RWPE2 (cell line): ENCODE measurements at regions not wholly inside any gene's neighbourhood (a gene's known extent, or its start where the extent isn't known, plus 50 kb on each side); places are given as distances from the start of the nearest gene placed in this dataset.
"Not testable (repeated sequence)": the region's sequence is repeated elsewhere in the genome, so short reads cannot be mapped to it uniquely, and the experiment has no call there.

Experiments used
- ATAC-seq: fragments of 200-7000 bp; cut with Tn5 transposase; 3 replicates; pipeline ENCODE4 v1.9.1; 2021; ENCODE audit warnings: low read depth
- DNase-seq: peaks from one replicate; pipeline ENCODE4 v3.0.0-alpha.2; 2020; ENCODE audit warnings: low spot score
- H3K27ac ChIP-seq: fragments of 450-650 bp; 2 replicates; pipeline ENCODE4 v1.5.1; 2017; ENCODE audit warnings: mild to moderate bottlenecking; ENCODE audit not compliant: poor library complexity, severe bottlenecking
- H3K27me3 ChIP-seq: fragments of 250-450 bp; sonication (Bioruptor Pico); 2 replicates; pipeline ENCODE4 v1.5.1; 2021; ENCODE audit warnings: mild to moderate bottlenecking, moderate library complexity; ENCODE audit not compliant: insufficient read depth, poor library complexity, severe bottlenecking
- H3K36me3 ChIP-seq: fragments of 250-450 bp; sonication (Bioruptor Pico); 2 replicates; pipeline ENCODE4 v1.5.1; 2020; ENCODE audit warnings: low read depth, mild to moderate bottlenecking, moderate library complexity
- H3K4me1 ChIP-seq: fragments of 250-450 bp; sonication (Bioruptor Pico); 2 replicates; pipeline ENCODE4 v1.5.1; 2021; ENCODE audit warnings: mild to moderate bottlenecking, moderate library complexity; ENCODE audit not compliant: insufficient read depth, poor library complexity, severe bottlenecking
- H3K4me3 ChIP-seq: fragments of 250-450 bp; sonication (Bioruptor Pico); 2 replicates; pipeline ENCODE4 v1.5.1; 2021; ENCODE audit warnings: mild to moderate bottlenecking, moderate library complexity; ENCODE audit not compliant: severe bottlenecking
- H3K9me3 ChIP-seq: fragments of 250-450 bp; sonication (Bioruptor Pico); 2 replicates; pipeline ENCODE4 v1.5.1; 2021; ENCODE audit warnings: mild to moderate bottlenecking, moderate library complexity; ENCODE audit not compliant: severe bottlenecking
- CTCF ChIP-seq: fragments of 450-650 bp; IDR thresholded peaks from one replicate; pipeline ENCODE4 v1.5.1; 2017; ENCODE audit warnings: mild to moderate bottlenecking, moderate library complexity; ENCODE audit not compliant: poor library complexity, severe bottlenecking

GRCh38 chr16:88140195-88140594 is 189.0 kb downstream of the BANP start:
- not testable (repeated sequence) for H3K27ac ChIP-seq, H3K27me3 ChIP-seq, H3K36me3 ChIP-seq, ATAC-seq, H3K4me3 ChIP-seq, H3K4me1 ChIP-seq, H3K9me3 ChIP-seq
- DNase-seq, result peak; percentile 2

- Histone ChIP-seq H3K4me1 (no peaks in the 10 kb centered on the region), H3K9me3 (no peaks in the 10 kb centered on the region), H3K27ac (no peak overlapping the region), H3K36me3 (no peaks in the 10 kb centered on the region), H3K4me3 (no peak overlapping the region), H3K27me3 (no peaks in the 10 kb centered on the region)
- no peak for TF ChIP-seq CTCF
- DNase-seq (peak; percentile 34), ATAC-seq (no peak)
Observed at GRCh38 chr16:88141580-88141979, 190.3 kb downstream of the BANP start.

GRCh38 chr16:88142056-88142935 is 191.1 kb downstream of the BANP start:
- H3K9me3 ChIP-seq, H3K36me3 ChIP-seq, H3K4me1 ChIP-seq, H3K27ac ChIP-seq, H3K4me3 ChIP-seq, H3K27me3 ChIP-seq, ATAC-seq: not testable (repeated sequence)
- DNase-seq, result peak; percentile 33

GRCh38 chr16:88143122-88144027 is 192.1 kb downstream of the BANP start:
- H3K9me3 ChIP-seq, H3K27ac ChIP-seq, H3K36me3 ChIP-seq, H3K27me3 ChIP-seq, H3K4me3 ChIP-seq, ATAC-seq, H3K4me1 ChIP-seq: not testable (repeated sequence)
- peak; percentile 42 for DNase-seq

GRCh38 chr16:88144028-88144511 is 192.8 kb downstream of the BANP start:
- no peaks in the 10 kb centered on the region for H3K27me3 ChIP-seq
- H3K9me3 ChIP-seq, result no peaks in the 10 kb centered on the region
- no peaks in the 10 kb centered on the region for H3K36me3 ChIP-seq
- no peak overlapping the region for H3K4me3 ChIP-seq
- TF ChIP-seq CTCF, result no peak
- peak; percentile 13; the same call in 1 of the 3 replicates for ATAC-seq
- DNase-seq, result peak; percentile 47
- H3K4me1 ChIP-seq, result no peaks in the 10 kb centered on the region
- H3K27ac ChIP-seq, result no peak overlapping the region

- H3K27me3 ChIP-seq, H3K27ac ChIP-seq, H3K36me3 ChIP-seq, H3K9me3 ChIP-seq, ATAC-seq, H3K4me3 ChIP-seq, H3K4me1 ChIP-seq: not testable (repeated sequence)
- peak; percentile 35 for DNase-seq
Observed at GRCh38 chr16:88145376-88145775, 194.1 kb downstream of the BANP start.

- ATAC-seq, H3K27me3 ChIP-seq, H3K27ac ChIP-seq, H3K36me3 ChIP-seq, H3K4me1 ChIP-seq, H3K4me3 ChIP-seq, H3K9me3 ChIP-seq: not testable (repeated sequence)
- peak; percentile 39 for DNase-seq
Observed at GRCh38 chr16:88145824-88146405, 194.7 kb downstream of the BANP start.

- H3K27me3 ChIP-seq, H3K4me3 ChIP-seq, H3K4me1 ChIP-seq, ATAC-seq, DNase-seq, H3K27ac ChIP-seq, H3K36me3 ChIP-seq, H3K9me3 ChIP-seq: not testable (repeated sequence)
Observed at GRCh38 chr16:88148078-88148477, 196.8 kb downstream of the BANP start.

GRCh38 chr16:88148682-88149081 is 197.4 kb downstream of the BANP start:
- not testable (repeated sequence) for H3K36me3 ChIP-seq, H3K4me1 ChIP-seq, H3K4me3 ChIP-seq, DNase-seq, H3K27me3 ChIP-seq, H3K9me3 ChIP-seq, ATAC-seq, H3K27ac ChIP-seq
